HepG2 (cell line): ENCODE measurements at regions not wholly inside any gene's neighbourhood (a gene's known extent, or its start where the extent isn't known, plus 50 kb on each side); places are given as distances from the start of the nearest gene placed in this dataset.

Experiments
- AGO1 ChIP-seq: fragments of 200-400 bp; formaldehyde crosslinking; IDR thresholded peaks from 2 replicates; pipeline ENCODE4 v1.6.1; 2017; ENCODE audit warnings: mild to moderate bottlenecking, low read depth, low read length, moderate library complexity; ENCODE audit not compliant: poor library complexity, severe bottlenecking
- EED ChIP-seq: sonication (generic); formaldehyde crosslinking; IDR thresholded peaks from 2 replicates; pipeline ENCODE4 v1.5.0; 2020; ENCODE audit warnings: mild to moderate bottlenecking, missing genetic modification reagents
- GZF1 ChIP-seq: sonication (generic); formaldehyde crosslinking; IDR thresholded peaks from 2 replicates; pipeline ENCODE4 v1.5.1; 2020; ENCODE audit warnings: mild to moderate bottlenecking, missing genetic modification reagents
- HMG20A ChIP-seq: IDR thresholded peaks from 2 replicates; pipeline ENCODE4 v1.6.1; 2016; ENCODE audit warnings: borderline replicate concordance
- HOXA3 ChIP-seq: sonication (generic); formaldehyde crosslinking; IDR thresholded peaks from 2 replicates; pipeline ENCODE4 v1.5.0; 2020; ENCODE audit warnings: missing genetic modification reagents
- IKZF5 ChIP-seq: IDR thresholded peaks from 2 replicates; pipeline ENCODE4 v1.6.1; 2018; ENCODE audit warnings: missing genetic modification reagents, mild to moderate bottlenecking, missing compliant biosample characterization
- RFX3 ChIP-seq: IDR thresholded peaks from 2 replicates; pipeline ENCODE4 v1.6.1; 2016; ENCODE audit warnings: missing biosample characterization, missing genetic modification reagents
- SMAD1 ChIP-seq: sonication (generic); formaldehyde crosslinking; IDR thresholded peaks from 2 replicates; pipeline ENCODE4 v1.4.0; 2020; ENCODE audit warnings: missing genetic modification reagents, low read depth, mild to moderate bottlenecking, borderline replicate concordance
- SNRNP70 ChIP-seq: fragments of 200-400 bp; formaldehyde crosslinking; IDR thresholded peaks from 2 replicates; pipeline ENCODE4 v1.6.1; 2017; ENCODE audit warnings: mild to moderate bottlenecking, low read depth, low read length, moderate library complexity
- SRSF1 ChIP-seq: fragments of 200-400 bp; formaldehyde crosslinking; optimal IDR thresholded peaks from 2 replicates; pipeline ENCODE3; 2017; ENCODE audit warnings: mild to moderate bottlenecking, low read depth, low read length, moderate library complexity
- SYNCRIP ChIP-seq: fragments of 200-400 bp; formaldehyde crosslinking; IDR thresholded peaks from 2 replicates; pipeline ENCODE4 v1.6.1; 2018; ENCODE audit warnings: mild to moderate bottlenecking, low read depth, low read length; ENCODE audit not compliant: insufficient read depth
- ZNF10 ChIP-seq: sonication (generic); formaldehyde crosslinking; IDR thresholded peaks from 2 replicates; pipeline ENCODE4 v1.4.0; 2020; ENCODE audit warnings: mild to moderate bottlenecking, low read depth, missing genetic modification reagents, borderline replicate concordance
- ZNF101 ChIP-seq: sonication (generic); formaldehyde crosslinking; IDR thresholded peaks from 2 replicates; pipeline ENCODE4 v1.4.0; 2020; ENCODE audit warnings: mild to moderate bottlenecking, low read depth, missing genetic modification reagents, borderline replicate concordance
- ZNF550 ChIP-seq: sonication (generic); formaldehyde crosslinking; IDR thresholded peaks from 2 replicates; pipeline ENCODE4 v1.4.0; 2020; ENCODE audit warnings: mild to moderate bottlenecking, missing genetic modification reagents, borderline replicate concordance
- ZNF552 ChIP-seq: sonication (generic); formaldehyde crosslinking; IDR thresholded peaks from 2 replicates; pipeline ENCODE4 v1.9.0; 2022; ENCODE audit warnings: missing genetic modification reagents, mild to moderate bottlenecking, borderline replicate concordance
- ZNF564 ChIP-seq: sonication (generic); formaldehyde crosslinking; IDR thresholded peaks from 2 replicates; pipeline ENCODE4 v1.8.1; 2023; ENCODE audit warnings: mild to moderate bottlenecking, missing genetic modification reagents
- ZNF605 ChIP-seq: sonication (generic); formaldehyde crosslinking; IDR thresholded peaks from 2 replicates; pipeline ENCODE4 v1.8.0; 2022; ENCODE audit warnings: mild to moderate bottlenecking, missing genetic modification reagents
- ZNF674 ChIP-seq: sonication (generic); formaldehyde crosslinking; IDR thresholded peaks from 2 replicates; pipeline ENCODE4 v1.5.0; 2020; ENCODE audit warnings: low read depth, mild to moderate bottlenecking, missing genetic modification reagents
- ZNF782 ChIP-seq: sonication (generic); formaldehyde crosslinking; IDR thresholded peaks from 2 replicates; pipeline ENCODE4 v1.4.0; 2020; ENCODE audit warnings: missing genetic modification reagents, mild to moderate bottlenecking, borderline replicate concordance
- ZSCAN20 ChIP-seq: sonication (generic); formaldehyde crosslinking; IDR thresholded peaks from 2 replicates; pipeline ENCODE4 v1.4.0; 2020; ENCODE audit warnings: missing genetic modification reagents, mild to moderate bottlenecking, borderline replicate concordance
- ZSCAN22 ChIP-seq: sonication (generic); formaldehyde crosslinking; IDR thresholded peaks from 2 replicates; pipeline ENCODE4 v1.4.0; 2020; ENCODE audit warnings: mild to moderate bottlenecking, missing genetic modification reagents
- ZSCAN29 ChIP-seq: sonication (generic); formaldehyde crosslinking; conservative IDR thresholded peaks from 2 replicates; pipeline ENCODE4 v1.4.0; 2020; ENCODE audit warnings: mild to moderate bottlenecking, missing genetic modification reagents
- TF ChIP-seq, protein P1 (sequence below), 2 experiments: sonication (generic) in 1 of 2; formaldehyde crosslinking in 1 of 2; IDR thresholded peaks; 2 replicates each; pipeline versions ENCODE4 v1.5.1 to v1.6.1; 2011 to 2020; ENCODE audit warnings: borderline replicate concordance in 1 of 2, low read depth in 1 of 2, low read length in 1 of 2, mild to moderate bottlenecking in 1 of 2, missing genetic modification reagents in 1 of 2, moderate library complexity in 1 of 2
- TF ChIP-seq, protein P2 (sequence below): conservative IDR thresholded peaks from 2 replicates; pipeline ENCODE4 v1.6.1; 2018; ENCODE audit warnings: missing genetic modification reagents
- TF ChIP-seq, protein P3 (sequence below): sonication (generic); formaldehyde crosslinking; IDR thresholded peaks from 2 replicates; pipeline ENCODE4 v1.5.0; 2020; ENCODE audit warnings: mild to moderate bottlenecking, missing genetic modification reagents, borderline replicate concordance

- TF ChIP-seq, protein P1, sequence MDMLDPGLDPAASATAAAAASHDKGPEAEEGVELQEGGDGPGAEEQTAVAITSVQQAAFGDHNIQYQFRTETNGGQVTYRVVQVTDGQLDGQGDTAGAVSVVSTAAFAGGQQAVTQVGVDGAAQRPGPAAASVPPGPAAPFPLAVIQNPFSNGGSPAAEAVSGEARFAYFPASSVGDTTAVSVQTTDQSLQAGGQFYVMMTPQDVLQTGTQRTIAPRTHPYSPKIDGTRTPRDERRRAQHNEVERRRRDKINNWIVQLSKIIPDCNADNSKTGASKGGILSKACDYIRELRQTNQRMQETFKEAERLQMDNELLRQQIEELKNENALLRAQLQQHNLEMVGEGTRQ (IDR thresholded peaks at IDR 0.05; ENCODE audit: low read depth, low read length): no peak
- TF ChIP-seq, protein P1 (CRISPR knock-in tag; IDR thresholded peaks at IDR 0.05; ENCODE audit: borderline replicate concordance): no peak
- TF ChIP-seq ZSCAN20 (CRISPR knock-in tag) (no peak), ZNF550 (CRISPR knock-in tag) (no peak), ZSCAN29 (no peak), SYNCRIP (no peak), AGO1 (no peak), ZNF782 (no peak), HMG20A (no peak), GZF1 (CRISPR knock-in tag) (no peak), ZNF674 (CRISPR knock-in tag) (no peak), HOXA3 (CRISPR knock-in tag) (peak; percentile 33; the same call in 1 of the 2 replicates), IKZF5 (CRISPR knock-in tag) (peak; percentile 48; the same call in 1 of the 2 replicates), EED (CRISPR knock-in tag) (no peak), ZNF605 (CRISPR knock-in tag) (no peak), ZNF564 (CRISPR knock-in tag) (no peak), ZNF10 (CRISPR knock-in tag) (no peak), ZSCAN22 (CRISPR knock-in tag) (no peak), ZNF552 (CRISPR knock-in tag) (no peak), SMAD1 (CRISPR knock-in tag) (no peak), ZNF101 (CRISPR knock-in tag) (no peak), RFX3 (CRISPR knock-in tag) (no peak), SRSF1 (no peak), SNRNP70 (no peak)
- TF ChIP-seq, protein P2, sequence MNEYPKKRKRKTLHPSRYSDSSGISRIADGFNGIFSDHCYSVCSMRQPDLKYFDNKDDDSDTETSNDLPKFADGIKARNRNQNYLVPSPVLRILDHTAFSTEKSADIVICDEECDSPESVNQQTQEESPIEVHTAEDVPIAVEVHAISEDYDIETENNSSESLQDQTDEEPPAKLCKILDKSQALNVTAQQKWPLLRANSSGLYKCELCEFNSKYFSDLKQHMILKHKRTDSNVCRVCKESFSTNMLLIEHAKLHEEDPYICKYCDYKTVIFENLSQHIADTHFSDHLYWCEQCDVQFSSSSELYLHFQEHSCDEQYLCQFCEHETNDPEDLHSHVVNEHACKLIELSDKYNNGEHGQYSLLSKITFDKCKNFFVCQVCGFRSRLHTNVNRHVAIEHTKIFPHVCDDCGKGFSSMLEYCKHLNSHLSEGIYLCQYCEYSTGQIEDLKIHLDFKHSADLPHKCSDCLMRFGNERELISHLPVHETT: no peak
- TF ChIP-seq, protein P3, sequence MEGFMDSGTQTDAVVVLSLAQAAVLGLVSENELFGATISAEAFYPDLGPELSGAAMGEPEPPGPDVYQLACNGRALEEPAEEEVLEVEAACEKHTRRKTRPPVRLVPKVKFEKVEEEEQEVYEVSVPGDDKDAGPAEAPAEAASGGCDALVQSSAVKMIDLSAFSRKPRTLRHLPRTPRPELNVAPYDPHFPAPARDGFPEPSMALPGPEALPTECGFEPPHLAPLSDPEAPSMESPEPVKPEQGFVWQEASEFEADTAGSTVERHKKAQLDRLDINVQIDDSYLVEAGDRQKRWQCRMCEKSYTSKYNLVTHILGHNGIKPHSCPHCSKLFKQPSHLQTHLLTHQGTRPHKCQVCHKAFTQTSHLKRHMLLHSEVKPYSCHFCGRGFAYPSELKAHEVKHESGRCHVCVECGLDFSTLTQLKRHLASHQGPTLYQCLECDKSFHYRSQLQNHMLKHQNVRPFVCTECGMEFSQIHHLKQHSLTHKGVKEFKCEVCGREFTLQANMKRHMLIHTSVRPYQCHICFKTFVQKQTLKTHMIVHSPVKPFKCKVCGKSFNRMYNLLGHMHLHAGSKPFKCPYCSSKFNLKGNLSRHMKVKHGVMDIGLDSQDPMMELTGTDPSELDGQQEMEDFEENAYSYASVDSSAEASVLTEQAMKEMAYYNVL (CRISPR knock-in tag): no peak
These were observed 174.1 kb downstream of the MN1 start (continued) for GRCh38 chr22:27627444-27627833.
